GM19324 (cell line): ENCODE measurements at regions not wholly inside any gene's neighbourhood (a gene's known extent, or its start where the extent isn't known, plus 50 kb on each side); places are given as distances from the start of the nearest gene placed in this dataset.
"Not testable (repeated sequence)": the region's sequence is repeated elsewhere in the genome, so short reads cannot be mapped to it uniquely, and the experiment has no call there.

Experiments
- ATAC-seq: cut with Tn5 transposase; IDR thresholded peaks from one replicate; pipeline ENCODE4 v1.9.1; 2021; ENCODE audit warnings: mild to moderate bottlenecking, moderate library complexity; ENCODE audit not compliant: unreplicated experiment, low FRiP score

DNA sequence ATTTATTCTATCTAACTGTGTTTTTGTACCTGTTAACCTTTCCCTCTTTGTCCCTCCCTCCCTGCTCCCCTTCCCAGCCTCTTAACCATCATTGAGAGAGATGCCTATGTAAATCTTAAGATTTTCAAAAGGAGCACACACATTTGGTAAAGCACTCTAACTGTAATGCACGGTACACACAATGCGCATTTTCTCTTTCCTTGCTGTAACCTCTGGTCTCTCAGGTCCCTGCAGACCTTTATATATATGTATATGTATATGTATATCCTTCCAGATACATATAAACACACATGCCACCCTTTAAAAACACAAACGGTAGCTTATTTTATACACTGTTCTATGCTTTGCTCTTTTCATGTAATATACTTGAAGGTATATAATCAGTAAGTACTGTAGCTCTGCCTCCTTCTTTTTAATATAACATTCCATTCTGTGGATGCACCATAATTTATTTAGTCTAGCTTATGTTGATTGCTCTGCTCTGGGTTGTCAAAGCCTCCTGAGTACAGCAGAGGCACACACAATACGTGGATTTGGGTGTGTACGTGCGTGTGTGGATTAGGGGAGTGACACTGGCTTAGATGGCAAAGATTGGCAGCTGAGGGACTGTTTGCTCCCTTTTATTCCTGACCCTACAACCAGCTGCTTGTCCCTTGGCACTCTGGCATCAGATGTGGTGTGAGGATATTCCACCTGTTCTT lies 118.4 kb upstream of the PTPN20 start:
- not testable (repeated sequence) for ATAC-seq

DNA sequence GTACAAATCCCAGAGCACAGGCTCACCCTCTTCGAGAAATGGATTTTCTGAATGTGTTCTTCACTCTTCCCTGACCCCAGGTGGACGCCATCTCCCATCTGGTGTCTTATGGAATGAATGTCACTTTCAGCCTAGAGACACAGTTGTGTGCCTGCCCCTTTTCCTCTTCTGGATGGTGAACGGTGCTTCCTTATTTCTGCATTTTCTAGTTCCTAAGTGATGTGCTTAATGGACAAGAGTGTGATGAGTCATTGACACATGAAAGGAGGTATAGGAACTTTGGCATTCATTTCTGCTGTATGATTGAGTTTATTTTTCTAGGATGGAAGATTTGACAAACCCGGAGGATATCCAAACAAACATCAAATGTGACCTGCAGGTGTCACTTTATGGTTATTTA lies 114.9 kb upstream of the PTPN20 start:
- not testable (repeated sequence) for ATAC-seq

DNA sequence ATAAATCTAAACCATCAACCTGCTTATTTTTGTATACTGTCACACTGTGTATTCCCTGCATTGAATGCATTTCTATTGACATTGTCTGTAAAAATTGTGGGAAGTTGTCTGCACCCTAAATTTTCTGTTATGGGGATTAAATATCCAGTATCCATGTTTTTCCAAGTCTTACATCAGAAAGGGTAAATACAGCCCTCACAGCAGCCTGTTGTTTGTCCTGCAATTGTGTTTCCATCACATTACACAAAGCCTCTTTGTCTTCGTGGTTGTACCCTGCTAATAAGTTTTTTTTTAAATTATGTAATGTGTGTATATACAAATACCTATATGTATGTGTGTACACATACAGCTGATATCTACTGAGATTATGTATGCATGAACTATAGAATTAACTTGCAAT lies 109.2 kb upstream of the PTPN20 start:
- ATAC-seq, result not testable (repeated sequence)

DNA sequence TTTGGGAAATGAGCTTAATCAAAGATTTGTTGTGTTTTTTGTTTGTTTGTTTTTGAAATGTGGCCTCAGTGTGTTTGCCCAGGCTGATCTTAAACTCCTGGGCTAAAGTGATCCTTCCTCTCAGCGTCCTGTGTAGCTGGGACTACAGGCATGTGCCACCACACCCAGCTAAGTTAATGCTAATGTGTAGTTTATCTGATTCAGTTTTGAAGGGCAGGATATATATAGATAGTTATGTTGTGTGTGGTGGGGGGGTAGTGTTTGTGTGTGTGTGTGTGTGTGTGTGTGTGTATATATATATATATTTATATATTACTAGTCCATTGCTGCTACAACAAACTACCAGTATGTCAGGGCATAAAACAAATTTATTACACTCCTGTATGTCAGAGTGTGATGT lies 108.1 kb upstream of the PTPN20 start:
- not testable (repeated sequence) for ATAC-seq

DNA sequence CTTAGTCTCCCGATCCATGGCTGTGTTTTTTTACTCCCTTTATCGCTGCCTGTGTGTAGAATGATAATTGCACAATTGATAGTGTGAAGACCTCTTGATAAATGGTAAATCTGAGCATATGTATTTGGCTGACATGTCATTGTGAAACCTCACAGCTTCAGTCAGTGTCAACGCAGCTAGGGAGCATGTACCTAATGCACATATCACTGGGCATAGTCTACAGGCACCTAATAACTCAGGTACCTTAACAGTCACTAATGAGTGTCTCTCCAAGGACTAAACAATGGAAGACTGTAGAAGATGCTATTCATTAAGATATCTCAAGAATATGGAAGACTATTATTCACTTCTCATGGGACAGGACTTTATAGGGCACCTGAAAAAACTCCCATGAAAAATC lies 101.0 kb upstream of the PTPN20 start:
- not testable (repeated sequence) for ATAC-seq

DNA sequence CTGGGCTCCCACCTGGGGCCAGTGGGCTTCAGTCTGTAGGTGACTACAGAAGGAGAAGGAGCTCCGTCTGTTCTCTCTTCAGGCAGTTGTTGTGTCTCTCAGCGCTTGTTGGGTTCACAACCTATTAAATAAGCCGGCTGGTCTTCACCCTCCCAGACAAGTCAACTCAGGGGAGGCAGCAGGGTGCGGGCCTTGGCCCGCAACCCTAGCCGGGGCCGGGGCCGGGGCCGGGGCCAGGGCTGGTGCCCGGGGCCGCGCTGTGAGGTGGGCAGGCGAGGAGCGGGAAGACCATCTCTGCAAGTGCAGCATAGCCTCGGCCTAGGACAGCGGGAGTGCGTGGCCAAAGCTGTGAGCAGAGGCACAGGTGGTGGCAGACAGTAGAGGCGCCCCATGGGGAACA lies 95.1 kb upstream of the PTPN20 start:
- not testable (repeated sequence) for ATAC-seq

DNA sequence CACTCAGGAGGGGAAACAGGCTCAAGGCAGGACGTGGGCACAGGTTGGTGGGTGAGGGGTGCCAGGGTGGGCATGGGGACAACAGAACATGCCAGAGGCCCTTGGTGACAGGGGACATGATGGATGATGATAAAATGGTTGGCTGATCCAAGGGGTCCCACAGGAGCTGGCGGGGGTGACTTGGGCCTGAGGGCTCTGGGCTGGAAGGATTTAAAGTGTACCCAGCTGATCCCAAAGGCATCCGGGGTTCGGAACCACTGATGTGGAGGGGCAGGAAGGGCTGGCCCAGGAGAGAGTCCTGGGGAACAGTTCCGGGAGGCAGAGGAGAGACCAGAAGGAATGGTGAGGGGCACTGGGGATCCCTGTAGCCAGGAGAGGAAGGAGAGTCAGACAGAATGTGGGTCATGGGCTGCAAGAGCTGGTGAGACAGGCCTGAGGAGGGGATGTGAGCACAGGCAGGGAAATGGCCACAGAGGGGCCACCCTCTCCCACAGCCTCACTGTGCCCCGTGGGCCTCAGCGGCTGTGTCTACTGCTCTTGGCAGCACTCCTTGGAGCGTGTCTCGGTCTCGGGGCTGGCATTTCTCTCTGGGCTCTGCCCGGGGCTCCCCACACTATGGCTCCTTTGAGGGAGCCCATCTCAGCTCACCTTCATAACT lies 70.7 kb upstream of the PTPN20 start:
- ATAC-seq, result not testable (repeated sequence)

DNA sequence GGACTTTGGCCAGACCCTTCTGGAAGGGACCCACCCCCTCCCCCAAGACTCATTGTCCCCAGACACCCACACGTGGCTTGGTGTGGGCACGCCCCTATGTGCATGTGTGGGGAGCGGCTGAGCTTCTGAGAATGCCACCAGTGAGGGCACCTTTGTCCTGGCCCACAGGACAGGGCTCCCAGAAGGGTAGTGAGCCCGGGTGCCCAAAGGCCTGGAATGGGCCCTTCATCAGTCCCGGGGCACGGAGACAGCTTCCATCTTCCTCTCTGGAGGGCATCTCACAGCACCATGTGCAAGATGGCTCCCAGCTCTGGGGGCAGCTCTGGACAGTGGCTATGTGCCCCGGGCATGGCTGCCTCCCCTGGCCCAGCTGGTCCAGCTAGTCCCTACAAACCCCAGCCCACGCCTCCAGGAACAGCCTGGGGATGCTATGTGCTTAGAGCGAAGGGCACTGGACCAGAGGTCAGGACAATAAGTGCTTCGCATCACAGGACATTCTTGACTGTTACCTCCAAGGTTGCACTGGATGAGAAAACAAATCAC lies 70.1 kb upstream of the PTPN20 start:
- not testable (repeated sequence) for ATAC-seq

DNA sequence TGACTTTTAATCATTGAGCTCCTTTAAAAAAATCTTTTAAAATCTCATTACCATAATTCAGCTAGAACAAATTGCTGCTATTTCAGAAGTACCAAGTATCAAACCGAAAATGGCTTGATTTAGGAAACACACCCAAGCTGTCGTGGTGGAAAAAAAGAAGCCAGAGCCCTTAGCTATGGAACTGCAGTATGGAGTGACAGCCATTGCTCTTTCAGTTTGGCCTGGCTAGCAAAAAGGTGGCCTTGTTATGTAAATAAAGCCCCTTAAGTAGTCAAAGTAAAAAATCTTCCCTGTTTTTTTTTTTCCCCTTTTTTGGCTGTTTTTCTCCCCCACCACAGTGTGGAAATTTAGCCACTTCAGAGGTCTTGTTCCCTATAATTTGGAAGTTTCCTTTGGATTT lies 66.0 kb upstream of the PTPN20 start:
- not testable (repeated sequence) for ATAC-seq

DNA sequence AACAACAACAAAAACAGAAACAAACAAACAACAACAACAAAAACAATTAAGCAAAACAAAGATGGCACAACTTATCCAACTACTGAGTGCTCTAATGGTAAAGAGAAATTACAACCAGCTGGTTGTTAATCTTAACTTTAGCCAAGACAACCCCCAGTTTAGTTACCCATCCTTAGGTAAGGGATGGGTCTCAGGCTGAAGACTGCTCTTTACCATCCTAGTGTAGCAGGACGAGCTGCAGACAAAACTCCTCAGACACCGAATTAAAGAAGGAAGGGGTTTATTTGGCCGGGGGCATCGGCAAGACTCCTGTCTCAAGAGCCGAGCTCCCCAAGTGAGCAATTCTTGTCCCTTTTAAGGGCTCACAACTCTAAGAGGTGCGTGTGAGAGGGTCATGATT lies 65.6 kb upstream of the PTPN20 start:
- ATAC-seq, result not testable (repeated sequence)

DNA sequence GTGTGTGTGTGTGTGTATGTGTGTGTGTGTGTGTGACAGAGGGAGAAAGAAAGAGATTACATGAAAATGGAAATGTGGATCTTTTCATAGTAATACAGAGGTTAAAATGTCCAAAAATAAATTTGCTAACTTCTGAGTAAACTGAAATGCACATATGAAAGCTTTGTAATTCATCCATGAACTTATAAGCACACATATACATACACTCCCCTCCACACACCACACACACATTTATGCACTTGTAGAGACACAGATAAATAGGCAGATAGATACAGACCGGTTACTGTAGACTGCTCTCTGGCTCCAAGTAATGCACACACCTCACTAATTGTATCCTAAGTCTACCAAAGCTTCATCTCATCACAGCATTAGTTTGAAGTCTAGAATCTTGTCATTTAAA lies 50.5 kb upstream of the PTPN20 start:
- not testable (repeated sequence) for ATAC-seq
